ENCODE measurements at regions not wholly inside any gene's neighbourhood (a gene's known extent, or its start where the extent isn't known, plus 50 kb on each side); places are given as distances from the start of the nearest gene placed in this dataset.

DNA sequence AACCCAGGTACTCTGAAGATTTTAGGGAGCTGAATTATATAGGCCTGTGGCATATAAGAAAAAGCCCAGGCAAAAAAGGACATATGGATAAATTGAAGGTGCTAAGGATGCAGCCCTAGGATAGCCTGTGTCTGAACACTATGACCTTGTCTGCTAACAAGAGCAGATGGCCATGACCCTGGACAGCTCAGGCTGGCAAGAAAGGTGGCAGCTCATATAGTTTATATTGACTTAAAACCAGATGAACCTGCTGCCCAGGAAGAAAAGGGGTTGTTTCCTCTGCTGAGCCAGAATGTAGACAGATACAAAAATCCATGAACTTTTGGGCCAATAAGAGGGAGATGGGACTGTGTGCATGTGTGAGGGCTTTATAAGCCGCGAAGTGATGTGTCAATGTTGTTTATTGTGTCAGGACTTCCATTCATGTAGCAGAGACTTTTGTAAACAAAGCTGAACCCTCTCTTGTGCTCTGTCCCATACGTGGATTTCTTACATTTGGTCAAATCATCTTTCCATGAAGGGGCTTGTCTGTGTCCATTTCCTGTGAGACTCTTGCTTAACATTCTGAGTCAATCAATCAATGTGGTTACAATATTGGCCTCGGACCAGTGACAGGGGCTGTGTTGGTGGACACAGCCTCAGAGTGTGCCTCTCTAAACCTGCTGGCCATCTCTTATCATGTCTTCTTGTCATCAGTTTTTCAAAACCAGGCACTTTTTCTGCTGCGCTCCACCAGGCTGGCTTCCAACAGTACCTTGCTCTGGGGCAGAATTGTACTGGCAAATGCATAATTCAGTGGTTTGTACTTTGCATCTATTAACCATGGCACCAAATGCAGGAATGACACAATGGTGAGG lies 321.2 kb downstream of the WDR72 start:
- TF ChIP-seq, protein P1, sequence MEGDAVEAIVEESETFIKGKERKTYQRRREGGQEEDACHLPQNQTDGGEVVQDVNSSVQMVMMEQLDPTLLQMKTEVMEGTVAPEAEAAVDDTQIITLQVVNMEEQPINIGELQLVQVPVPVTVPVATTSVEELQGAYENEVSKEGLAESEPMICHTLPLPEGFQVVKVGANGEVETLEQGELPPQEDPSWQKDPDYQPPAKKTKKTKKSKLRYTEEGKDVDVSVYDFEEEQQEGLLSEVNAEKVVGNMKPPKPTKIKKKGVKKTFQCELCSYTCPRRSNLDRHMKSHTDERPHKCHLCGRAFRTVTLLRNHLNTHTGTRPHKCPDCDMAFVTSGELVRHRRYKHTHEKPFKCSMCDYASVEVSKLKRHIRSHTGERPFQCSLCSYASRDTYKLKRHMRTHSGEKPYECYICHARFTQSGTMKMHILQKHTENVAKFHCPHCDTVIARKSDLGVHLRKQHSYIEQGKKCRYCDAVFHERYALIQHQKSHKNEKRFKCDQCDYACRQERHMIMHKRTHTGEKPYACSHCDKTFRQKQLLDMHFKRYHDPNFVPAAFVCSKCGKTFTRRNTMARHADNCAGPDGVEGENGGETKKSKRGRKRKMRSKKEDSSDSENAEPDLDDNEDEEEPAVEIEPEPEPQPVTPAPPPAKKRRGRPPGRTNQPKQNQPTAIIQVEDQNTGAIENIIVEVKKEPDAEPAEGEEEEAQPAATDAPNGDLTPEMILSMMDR (IDR thresholded peaks at IDR 0.05), result no peak
- TF ChIP-seq EZH2 (IDR thresholded peaks at IDR 0.05) (no peak), EZH2phosphoT487 (IDR thresholded peaks at IDR 0.05) (no peak)
